ENCODE measurements at regions not wholly inside any gene's neighbourhood (a gene's known extent, or its start where the extent isn't known, plus 50 kb on each side); places are given as distances from the start of the nearest gene placed in this dataset.
A peak's percentile ranks its signal among the peaks of the same experiment; 100 is the strongest.

GRCh38 chr6:22401206-22401605, 104.4 kb upstream of the PRL start:
- H3K9ac ChIP-seq (ENCODE audit: low read length), result no peak overlapping the region
- no peaks in the 10 kb centered on the region for H3K36me3 ChIP-seq (ENCODE audit: control insufficient read depth, insufficient read depth, low read length, severe bottlenecking)
- H3K4me3 ChIP-seq (ENCODE audit: low read length), result no peak overlapping the region
- no peak for DNase-seq (ENCODE audit: low read depth)
- no peaks in the 10 kb centered on the region for H3K27me3 ChIP-seq (replicated peaks; ENCODE audit: control insufficient read depth, insufficient read depth, low read length)
- H3K4me1 ChIP-seq (ENCODE audit: control insufficient read depth, insufficient read depth, low read length), result no peaks in the 10 kb centered on the region
- H3K9me3 ChIP-seq (ENCODE audit: control insufficient read depth, low read length), result no peaks in the 10 kb centered on the region

- H3K36me3 ChIP-seq (ENCODE audit: control insufficient read depth, insufficient read depth, low read length, severe bottlenecking), result no peaks in the 10 kb centered on the region
- H3K9ac ChIP-seq (ENCODE audit: low read length), result no peak overlapping the region
- no peaks in the 10 kb centered on the region for H3K27me3 ChIP-seq (replicated peaks; ENCODE audit: control insufficient read depth, insufficient read depth, low read length)
- H3K9me3 ChIP-seq (ENCODE audit: control insufficient read depth, low read length), result no peaks in the 10 kb centered on the region
- DNase-seq (ENCODE audit: low read depth), result no peak
- H3K4me3 ChIP-seq (ENCODE audit: low read length), result no peak overlapping the region
- H3K4me1 ChIP-seq (ENCODE audit: control insufficient read depth, insufficient read depth, low read length), result no peaks in the 10 kb centered on the region
Observed at GRCh38 chr6:22401932-22402331, 105.1 kb upstream of the PRL start.

GRCh38 chr6:22409486-22409885, 112.7 kb upstream of the PRL start:
- Histone ChIP-seq H3K4me3 (ENCODE audit: low read length) (no peak overlapping the region), H3K9me3 (ENCODE audit: control insufficient read depth, low read length) (no peaks in the 10 kb centered on the region), H3K27me3 (replicated peaks; ENCODE audit: control insufficient read depth, insufficient read depth, low read length) (no peaks in the 10 kb centered on the region), H3K4me1 (ENCODE audit: control insufficient read depth, insufficient read depth, low read length) (peaks cover 27% of the 10 kb centered on the region), H3K9ac (ENCODE audit: low read length) (no peak overlapping the region), H3K36me3 (ENCODE audit: control insufficient read depth, insufficient read depth, low read length, severe bottlenecking) (no peaks in the 10 kb centered on the region)
- DNase-seq (ENCODE audit: low read depth), result no peak

- peak; percentile 79 for DNase-seq (ENCODE audit: low read depth)
- H3K4me3 ChIP-seq (ENCODE audit: low read length), result no peak overlapping the region
- H3K9me3 ChIP-seq (ENCODE audit: control insufficient read depth, low read length), result no peaks in the 10 kb centered on the region
- H3K9ac ChIP-seq (ENCODE audit: low read length), result peak overlapping the region; percentile 5
- no peaks in the 10 kb centered on the region for H3K36me3 ChIP-seq (ENCODE audit: control insufficient read depth, insufficient read depth, low read length, severe bottlenecking)
- H3K4me1 ChIP-seq (ENCODE audit: control insufficient read depth, insufficient read depth, low read length), result peaks cover 32% of the 10 kb centered on the region
- H3K27me3 ChIP-seq (replicated peaks; ENCODE audit: control insufficient read depth, insufficient read depth, low read length), result no peaks in the 10 kb centered on the region
Observed at GRCh38 chr6:22411376-22412105, 114.7 kb upstream of the PRL start.

- H3K9ac ChIP-seq (ENCODE audit: low read length), result no peak overlapping the region
- H3K9me3 ChIP-seq (ENCODE audit: control insufficient read depth, low read length), result peaks cover under 1% of the 10 kb centered on the region
- DNase-seq (ENCODE audit: low read depth), result no peak
- no peak overlapping the region for H3K4me3 ChIP-seq (ENCODE audit: low read length)
- no peaks in the 10 kb centered on the region for H3K27me3 ChIP-seq (replicated peaks; ENCODE audit: control insufficient read depth, insufficient read depth, low read length)
- peaks cover 32% of the 10 kb centered on the region for H3K4me1 ChIP-seq (ENCODE audit: control insufficient read depth, insufficient read depth, low read length)
- H3K36me3 ChIP-seq (ENCODE audit: control insufficient read depth, insufficient read depth, low read length, severe bottlenecking), result no peaks in the 10 kb centered on the region
Observed at GRCh38 chr6:22412994-22413393, 116.2 kb upstream of the PRL start.

GRCh38 chr6:22413681-22414311, 117.0 kb upstream of the PRL start:
- Histone ChIP-seq H3K4me1 (ENCODE audit: control insufficient read depth, insufficient read depth, low read length) (peaks cover 32% of the 10 kb centered on the region), H3K27me3 (replicated peaks; ENCODE audit: control insufficient read depth, insufficient read depth, low read length) (no peaks in the 10 kb centered on the region), H3K4me3 (ENCODE audit: low read length) (peak overlapping the region; percentile 61), H3K9ac (ENCODE audit: low read length) (peak overlapping the region; percentile 61), H3K9me3 (ENCODE audit: control insufficient read depth, low read length) (peaks cover 9% of the 10 kb centered on the region), H3K36me3 (ENCODE audit: control insufficient read depth, insufficient read depth, low read length, severe bottlenecking) (no peaks in the 10 kb centered on the region)
- peak; percentile 71 for DNase-seq (ENCODE audit: low read depth)

GRCh38 chr6:22418714-22419113, 121.9 kb upstream of the PRL start:
- H3K27me3 ChIP-seq (replicated peaks; ENCODE audit: control insufficient read depth, insufficient read depth, low read length), result no peaks in the 10 kb centered on the region
- H3K4me3 ChIP-seq (ENCODE audit: low read length), result no peak overlapping the region
- H3K9me3 ChIP-seq (ENCODE audit: control insufficient read depth, low read length), result peaks cover 25% of the 10 kb centered on the region
- H3K36me3 ChIP-seq (ENCODE audit: control insufficient read depth, insufficient read depth, low read length, severe bottlenecking), result no peaks in the 10 kb centered on the region
- H3K4me1 ChIP-seq (ENCODE audit: control insufficient read depth, insufficient read depth, low read length), result peaks cover 12% of the 10 kb centered on the region
- DNase-seq (ENCODE audit: low read depth), result no peak
- no peak overlapping the region for H3K9ac ChIP-seq (ENCODE audit: low read length)

GRCh38 chr6:22421198-22421597, 124.4 kb upstream of the PRL start:
- Histone ChIP-seq H3K4me3 (ENCODE audit: low read length) (no peak overlapping the region), H3K9ac (ENCODE audit: low read length) (no peak overlapping the region), H3K27me3 (replicated peaks; ENCODE audit: control insufficient read depth, insufficient read depth, low read length) (no peaks in the 10 kb centered on the region), H3K4me1 (ENCODE audit: control insufficient read depth, insufficient read depth, low read length) (no peaks in the 10 kb centered on the region), H3K9me3 (ENCODE audit: control insufficient read depth, low read length) (peaks cover 25% of the 10 kb centered on the region), H3K36me3 (ENCODE audit: control insufficient read depth, insufficient read depth, low read length, severe bottlenecking) (no peaks in the 10 kb centered on the region)
- peak; percentile 16 for DNase-seq (ENCODE audit: low read depth)

GRCh38 chr6:22424196-22424595, 127.4 kb upstream of the PRL start:
- no peaks in the 10 kb centered on the region for H3K36me3 ChIP-seq (ENCODE audit: control insufficient read depth, insufficient read depth, low read length, severe bottlenecking)
- no peak overlapping the region for H3K9ac ChIP-seq (ENCODE audit: low read length)
- H3K27me3 ChIP-seq (replicated peaks; ENCODE audit: control insufficient read depth, insufficient read depth, low read length), result no peaks in the 10 kb centered on the region
- no peak overlapping the region for H3K4me3 ChIP-seq (ENCODE audit: low read length)
- H3K4me1 ChIP-seq (ENCODE audit: control insufficient read depth, insufficient read depth, low read length), result no peaks in the 10 kb centered on the region
- peaks cover 12% of the 10 kb centered on the region for H3K9me3 ChIP-seq (ENCODE audit: control insufficient read depth, low read length)
- no peak for DNase-seq (ENCODE audit: low read depth)

GRCh38 chr6:22432060-22432459, 135.2 kb upstream of the PRL start:
- H3K9me3 ChIP-seq (ENCODE audit: control insufficient read depth, low read length), result no peaks in the 10 kb centered on the region
- no peaks in the 10 kb centered on the region for H3K27me3 ChIP-seq (replicated peaks; ENCODE audit: control insufficient read depth, insufficient read depth, low read length)
- H3K9ac ChIP-seq (ENCODE audit: low read length), result no peak overlapping the region
- H3K4me3 ChIP-seq (ENCODE audit: low read length), result no peak overlapping the region
- DNase-seq (ENCODE audit: low read depth), result no peak
- no peaks in the 10 kb centered on the region for H3K36me3 ChIP-seq (ENCODE audit: control insufficient read depth, insufficient read depth, low read length, severe bottlenecking)
- H3K4me1 ChIP-seq (ENCODE audit: control insufficient read depth, insufficient read depth, low read length), result no peaks in the 10 kb centered on the region

GRCh38 chr6:22433745-22434144, 135.6 kb upstream of the HDGFL1 start:
- Histone ChIP-seq H3K4me3 (ENCODE audit: low read length) (no peak overlapping the region), H3K9me3 (ENCODE audit: control insufficient read depth, low read length) (no peaks in the 10 kb centered on the region), H3K27me3 (replicated peaks; ENCODE audit: control insufficient read depth, insufficient read depth, low read length) (no peaks in the 10 kb centered on the region)

More at GRCh38 chr6:22433745-22434144, 135.6 kb upstream of the HDGFL1 start:
- H3K36me3 ChIP-seq (ENCODE audit: control insufficient read depth, insufficient read depth, low read length, severe bottlenecking), result no peaks in the 10 kb centered on the region
- no peak for DNase-seq (ENCODE audit: low read depth)
- no peak overlapping the region for H3K9ac ChIP-seq (ENCODE audit: low read length)
- H3K4me1 ChIP-seq (ENCODE audit: control insufficient read depth, insufficient read depth, low read length), result no peaks in the 10 kb centered on the region
